Spleen (tissue), 7 donors: ENCODE measurements at regions not wholly inside any gene's neighbourhood (a gene's known extent, or its start where the extent isn't known, plus 50 kb on each side); places are given as distances from the start of the nearest gene placed in this dataset.

Experiments used
- CTCF ChIP-seq, 11 experiments: fragments of 200-600 bp in 7 of 11; fragments of 450-650 bp in 4 of 11; sonication (generic) in 4 of 11; IDR thresholded peaks in 8 of 11; conservative IDR thresholded peaks in 3 of 11; 1 replicate in 7 of 11; 2 replicates in 4 of 11; pipeline versions ENCODE4 v1.4.0 to v1.8.0; 2016 to 2021; ENCODE audit warnings: antibody characterized with exemption in 11 of 11, inconsistent platforms in 4 of 11, mild to moderate bottlenecking in 1 of 11
- POLR2A ChIP-seq, 3 donors: fragments of 450-650 bp; IDR thresholded peaks; one replicate each; pipeline ENCODE4 v1.5.1; 2017; ENCODE audit warnings: antibody characterized with exemption in 3 of 3, mild to moderate bottlenecking in 1 of 3
- donor health status: DM: no; HTN: no; CAD: no; lungs with moderate emphysema.
- donor health status: DM: no; HTN: no; CAD: no.
- donor health status: DM: no; HTN: no; CAD: no.

DNA sequence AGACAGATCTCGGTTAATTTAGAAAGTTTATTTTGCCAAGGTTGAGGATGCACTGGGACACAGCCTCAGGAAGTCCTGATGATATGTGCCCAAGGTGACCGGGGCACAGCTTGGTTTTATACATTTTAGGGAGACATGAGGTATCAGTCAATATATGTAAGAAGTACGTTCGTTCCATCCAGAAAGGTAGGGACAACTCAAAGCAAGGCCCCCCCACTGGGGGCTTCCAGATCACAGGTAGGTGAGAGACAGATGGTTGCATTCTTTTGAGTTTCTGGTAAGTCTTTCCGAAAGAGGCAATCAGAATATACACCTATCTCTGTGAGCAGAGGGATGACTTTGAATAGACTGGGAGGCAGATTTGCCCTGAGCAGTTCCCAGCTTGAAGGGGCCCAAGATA, 60.4 kb upstream of the VTCN1 start:
- no peak for TF ChIP-seq CTCF (IDR thresholded peaks at IDR 0.05 in 8 of 11, conservative IDR thresholded peaks at IDR 0.05 in 3 of 11)
- no peak for TF ChIP-seq POLR2A (IDR thresholded peaks at IDR 0.05)
